Tibial nerve (tissue), 4 donors: ENCODE measurements at regions not wholly inside any gene's neighbourhood (a gene's known extent, or its start where the extent isn't known, plus 50 kb on each side); places are given as distances from the start of the nearest gene placed in this dataset. TPM values are rescaled to one million over a fixed set of nuclear protein-coding genes. Genes with fewer than 3 reads are reported as not detected.

Experiments
- DNase-seq, 2 donors: peaks; one replicate each; pipeline ENCODE4 v3.0.0-alpha.2; 2019; ENCODE audit warnings: low spot score in 2 of 2
- H3K27ac ChIP-seq, 4 donors: fragments of 200-600 bp; sonication (generic) in 3 of 4; one replicate each; pipeline ENCODE4 v1.5.1; 2017 to 2019; ENCODE audit warnings: mild to moderate bottlenecking in 1 of 4
- H3K27me3 ChIP-seq, 2 donors: fragments of 200-600 bp; sonication (generic) in 1 of 2; one replicate each; pipeline versions ENCODE4 v1.5.1 to v1.6.0; 2017 to 2019
- H3K36me3 ChIP-seq, 3 donors: fragments of 200-600 bp; sonication (generic); one replicate each; pipeline ENCODE4 v1.5.1; 2018 to 2019
- H3K4me1 ChIP-seq, 4 donors: fragments of 200-600 bp; sonication (generic) in 3 of 4; one replicate each; pipeline ENCODE4 v1.5.1; 2017 to 2019
- H3K4me3 ChIP-seq, 4 donors: fragments of 200-600 bp; sonication (generic) in 3 of 4; one replicate each; pipeline ENCODE4 v1.5.1; 2017 to 2019; ENCODE audit warnings: mild to moderate bottlenecking in 1 of 4, moderate library complexity in 1 of 4
- H3K9me3 ChIP-seq, 4 donors: fragments of 200-600 bp; sonication (generic) in 3 of 4; one replicate each; pipeline ENCODE4 v1.5.1; 2017 to 2019
- EP300 ChIP-seq, 2 donors: sonication (generic); formaldehyde crosslinking; IDR thresholded peaks; one replicate each; pipeline ENCODE4 v1.6.1; 2017; ENCODE audit warnings: antibody characterized with exemption in 2 of 2, mild to moderate bottlenecking in 1 of 2
- POLR2A ChIP-seq, 2 donors: fragments of 450-650 bp; IDR thresholded peaks; one replicate each; pipeline ENCODE4 v1.6.1; 2017; ENCODE audit warnings: antibody characterized with exemption in 2 of 2, mild to moderate bottlenecking in 2 of 2, moderate library complexity in 2 of 2
- WGBS, 2 donors: methylation state at CpG; one replicate each; pipeline ENCODE4 v1.1.5; 2018; 5-methylcytosine and 5-hydroxymethylcytosine counted together
- small RNA-seq: library from RNA; depleted of rRNA; stranded (forward); fragments of <200 nt; gene quantifications from one replicate; pipeline ENCODE3, GENCODE V24; 2016
- TF ChIP-seq, protein P1 (sequence below), 5 experiments: fragments of 200-600 bp in 3 of 5; fragments of 450-650 bp in 2 of 5; sonication (generic) in 3 of 5; IDR thresholded peaks; one replicate each; pipeline ENCODE4 v1.5.1; 2016 to 2019; ENCODE audit warnings: antibody characterized with exemption in 5 of 5, mild to moderate bottlenecking in 3 of 5, moderate library complexity in 2 of 5

DNA sequence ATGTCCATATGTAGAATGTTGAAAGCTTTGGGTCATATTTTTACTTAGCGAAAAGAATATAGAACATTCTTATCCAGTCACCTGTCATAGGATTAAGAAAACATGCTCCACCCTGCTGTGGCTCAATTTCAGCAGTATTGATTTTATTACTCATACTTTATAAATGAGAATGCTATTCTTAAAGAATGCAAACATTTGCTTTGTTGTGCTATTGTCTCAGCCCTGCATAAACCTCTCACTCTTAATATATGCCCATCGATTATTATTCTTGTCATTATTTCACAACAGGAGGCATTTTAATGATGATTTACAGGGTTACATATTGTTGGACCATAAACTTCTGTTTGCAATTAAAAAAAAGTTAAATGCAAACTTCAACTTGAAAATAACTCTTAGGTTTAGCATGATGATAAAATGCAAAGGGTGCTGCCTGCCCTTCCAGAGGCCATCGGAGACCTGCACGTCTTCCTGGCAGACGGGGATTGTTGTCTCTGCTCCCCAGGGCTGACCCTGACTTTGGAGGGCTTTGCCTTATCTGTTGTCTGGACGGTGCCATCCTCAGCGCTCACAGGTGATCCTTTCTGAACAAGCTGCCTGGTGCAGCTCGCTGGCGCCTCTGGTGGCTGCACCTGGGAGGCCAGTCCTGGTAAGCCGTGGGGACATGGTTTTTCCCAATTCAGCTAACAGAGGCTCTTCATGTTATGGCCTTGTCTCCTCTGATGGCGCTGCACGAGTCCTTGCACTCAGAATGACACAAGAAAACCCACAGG, 50.0 kb upstream of the SHH start:
- Histone ChIP-seq H3K4me3 (no peak overlapping the region), H3K4me1 (peaks cover 0 to 17% (median 0%) of the 10 kb centered on the region in 4 donors), H3K27ac (no peak overlapping the region), H3K27me3 (no peaks in the 10 kb centered on the region), H3K36me3 (no peaks in the 10 kb centered on the region), H3K9me3 (no peaks in the 10 kb centered on the region)
- DNase-seq = no peak
- TF ChIP-seq POLR2A (IDR thresholded peaks at IDR 0.05) = no peak
- TF ChIP-seq, protein P1, sequence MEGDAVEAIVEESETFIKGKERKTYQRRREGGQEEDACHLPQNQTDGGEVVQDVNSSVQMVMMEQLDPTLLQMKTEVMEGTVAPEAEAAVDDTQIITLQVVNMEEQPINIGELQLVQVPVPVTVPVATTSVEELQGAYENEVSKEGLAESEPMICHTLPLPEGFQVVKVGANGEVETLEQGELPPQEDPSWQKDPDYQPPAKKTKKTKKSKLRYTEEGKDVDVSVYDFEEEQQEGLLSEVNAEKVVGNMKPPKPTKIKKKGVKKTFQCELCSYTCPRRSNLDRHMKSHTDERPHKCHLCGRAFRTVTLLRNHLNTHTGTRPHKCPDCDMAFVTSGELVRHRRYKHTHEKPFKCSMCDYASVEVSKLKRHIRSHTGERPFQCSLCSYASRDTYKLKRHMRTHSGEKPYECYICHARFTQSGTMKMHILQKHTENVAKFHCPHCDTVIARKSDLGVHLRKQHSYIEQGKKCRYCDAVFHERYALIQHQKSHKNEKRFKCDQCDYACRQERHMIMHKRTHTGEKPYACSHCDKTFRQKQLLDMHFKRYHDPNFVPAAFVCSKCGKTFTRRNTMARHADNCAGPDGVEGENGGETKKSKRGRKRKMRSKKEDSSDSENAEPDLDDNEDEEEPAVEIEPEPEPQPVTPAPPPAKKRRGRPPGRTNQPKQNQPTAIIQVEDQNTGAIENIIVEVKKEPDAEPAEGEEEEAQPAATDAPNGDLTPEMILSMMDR (IDR thresholded peaks at IDR 0.05) = no peak
- TF ChIP-seq EP300 (IDR thresholded peaks at IDR 0.05) = no peak
- 80 to 86% methylated on average over 11 to 12 of the region's 12 CpGs for WGBS, 2 donors

Small RNAs in the stretch of these regions (small RNA-seq; reads per million reads assigned to genes)
- gene AC093813.1 = not detected
- not detected for gene RF00019
